ENCODE measurements at regions not wholly inside any gene's neighbourhood (a gene's known extent, or its start where the extent isn't known, plus 50 kb on each side); places are given as distances from the start of the nearest gene placed in this dataset.

DNA sequence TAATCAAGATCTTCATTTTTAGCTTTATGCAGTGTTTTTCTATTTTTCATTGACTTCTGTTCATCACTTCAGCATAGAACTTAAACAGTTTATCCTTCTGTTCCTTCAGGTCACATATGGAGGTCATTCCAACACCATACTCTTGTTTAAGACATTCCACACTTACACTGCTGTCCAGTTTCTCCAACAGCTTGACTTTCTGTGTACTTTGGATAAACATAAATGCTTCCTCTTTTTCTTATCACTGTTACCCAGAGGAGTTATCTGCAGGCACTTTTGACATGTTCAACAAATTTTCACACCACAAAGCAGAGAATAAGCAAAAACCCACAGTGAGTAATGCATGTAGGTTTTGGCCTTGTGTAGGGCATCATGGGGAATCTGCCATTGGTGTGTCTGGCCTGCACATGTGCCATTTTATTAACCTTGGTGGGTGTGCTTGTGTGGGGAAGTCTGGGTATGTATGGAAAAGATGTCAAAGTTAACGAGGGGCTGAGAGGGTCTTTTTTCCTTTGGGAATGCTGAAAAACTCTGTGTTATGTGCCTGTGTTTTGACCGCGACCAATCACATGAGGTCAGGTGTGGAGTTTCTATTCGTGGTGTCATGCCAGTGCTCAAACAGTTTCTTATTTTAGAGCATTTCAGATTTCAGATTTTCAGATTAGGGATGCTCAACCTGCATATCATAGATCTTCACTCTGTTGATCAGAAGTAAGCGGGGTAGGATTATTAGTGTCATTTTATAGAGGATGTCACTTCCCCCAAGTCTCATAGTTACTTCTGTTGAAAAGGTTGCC lies 53.9 kb upstream of the ACVR1 start:
- DNase-seq (ENCODE audit: low spot score), result no peak
- TF ChIP-seq CTCF (IDR thresholded peaks at IDR 0.05; ENCODE audit: extremely low read depth, missing control alignments), result no peak

DNA sequence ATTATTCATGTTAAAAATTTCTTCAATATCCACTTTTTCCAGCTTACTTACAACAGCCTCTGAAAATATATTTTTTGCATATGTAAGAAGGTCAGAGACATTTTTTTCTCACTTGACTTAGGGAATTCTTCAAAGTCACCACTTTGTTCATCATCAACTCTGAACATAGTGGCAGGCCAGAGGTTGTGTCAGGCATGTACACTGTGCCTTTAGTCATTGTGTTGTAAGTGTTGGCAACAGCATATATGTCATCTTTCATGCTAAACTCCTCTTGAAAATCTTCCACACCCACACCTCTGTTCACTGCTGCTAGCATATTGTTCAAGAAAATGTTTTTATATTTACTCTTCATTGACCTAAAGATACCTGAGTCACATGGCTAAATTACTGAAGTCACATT lies 52.2 kb upstream of the ACVR1 start:
- DNase-seq (ENCODE audit: low spot score), result no peak
- no peak for TF ChIP-seq CTCF (IDR thresholded peaks at IDR 0.05; ENCODE audit: extremely low read depth, missing control alignments)

- no peak for DNase-seq (ENCODE audit: low spot score)
These were observed 51.0 kb upstream of the ACVR1 start for GRCh38 chr2:157927155-157927554.

More at GRCh38 chr2:157927155-157927554, 51.0 kb upstream of the ACVR1 start:
- TF ChIP-seq CTCF (IDR thresholded peaks at IDR 0.05; ENCODE audit: extremely low read depth, missing control alignments), result no peak
